ENCODE measurements at regions not wholly inside any gene's neighbourhood (a gene's known extent, or its start where the extent isn't known, plus 50 kb on each side); places are given as distances from the start of the nearest gene placed in this dataset.
"Not testable (repeated sequence)": the region's sequence is repeated elsewhere in the genome, so short reads cannot be mapped to it uniquely, and the experiment has no call there.

GRCh38 chr9:65426231-65426630, 141.2 kb upstream of the FOXD4L5 start:
- intact Hi-C loops (cut with DNase I; ENCODE audit: low total_unique reads), result no loop called here
- Histone ChIP-seq H3K36me3 (no peaks in the 10 kb centered on the region), H3K4me1 (no peaks in the 10 kb centered on the region), H3K27ac (no peak overlapping the region), H3K27me3 (no peaks in the 10 kb centered on the region), H3K9me3 (peaks cover 0 to 5% of the 10 kb centered on the region in 2 donors), H3K4me3 (no peak overlapping the region)
- DNase-seq, result no peak
- TF ChIP-seq POLR2A (IDR thresholded peaks at IDR 0.05), result no peak
- no peak for TF ChIP-seq EP300 (IDR thresholded peaks at IDR 0.05; ENCODE audit: low read depth)
- no peak for TF ChIP-seq POLR2AphosphoS5 (IDR thresholded peaks at IDR 0.05)
- TF ChIP-seq CTCF (IDR thresholded peaks at IDR 0.05), result no peak
- WGBS, 2 donors (ENCODE audit: low coverage in 1 of 2), result 94% methylated on average over 6 of the region's 8 CpGs; no CpG with 5 or more reads in 1 of the 2 donors
- in situ Hi-C loops (cut with MboI; ENCODE audit: low pct_ligation_motif_present in 1 of 4, low pct_unique_long_range_greater_than_20kb in 1 of 4, low sequenced_read_pairs in 3 of 4), result no loop called here

GRCh38 chr9:65425183-65425582, 140.2 kb upstream of the FOXD4L5 start:
- in situ Hi-C loops (cut with MboI; ENCODE audit: low pct_ligation_motif_present in 1 of 4, low pct_unique_long_range_greater_than_20kb in 1 of 4, low sequenced_read_pairs in 3 of 4); H3K4me1 ChIP-seq; H3K27me3 ChIP-seq; H3K36me3 ChIP-seq; DNase-seq; H3K9me3 ChIP-seq; H3K4me3 ChIP-seq; H3K27ac ChIP-seq; intact Hi-C loops (cut with DNase I; ENCODE audit: low total_unique reads): not testable (repeated sequence)
- WGBS, 2 donors (ENCODE audit: low coverage in 1 of 2), result 58 to 61% methylated on average over 5 of the region's 5 CpGs

GRCh38 chr9:65424437-65424984, 139.5 kb upstream of the FOXD4L5 start:
- H3K4me3 ChIP-seq; H3K9me3 ChIP-seq; H3K27me3 ChIP-seq; in situ Hi-C loops (cut with MboI; ENCODE audit: low pct_ligation_motif_present in 1 of 4, low pct_unique_long_range_greater_than_20kb in 1 of 4, low sequenced_read_pairs in 3 of 4); H3K4me1 ChIP-seq; H3K36me3 ChIP-seq; DNase-seq; H3K27ac ChIP-seq; intact Hi-C loops (cut with DNase I; ENCODE audit: low total_unique reads): not testable (repeated sequence)
- 68 to 89% methylated on average over 3 to 7 of the region's 8 CpGs for WGBS, 2 donors (ENCODE audit: low coverage in 1 of 2)

- H3K9me3 ChIP-seq; H3K4me1 ChIP-seq; in situ Hi-C loops (cut with MboI; ENCODE audit: low pct_ligation_motif_present in 1 of 4, low pct_unique_long_range_greater_than_20kb in 1 of 4, low sequenced_read_pairs in 3 of 4); H3K4me3 ChIP-seq; H3K27ac ChIP-seq; H3K27me3 ChIP-seq; H3K36me3 ChIP-seq; DNase-seq; intact Hi-C loops (cut with DNase I; ENCODE audit: low total_unique reads): not testable (repeated sequence)
- WGBS, 2 donors (ENCODE audit: low coverage in 1 of 2), result 84 to 86% methylated on average over 4 to 18 of the region's 18 CpGs
Measured at GRCh38 chr9:65423691-65424436, 138.9 kb upstream of the FOXD4L5 start.

GRCh38 chr9:65422966-65423690, 138.1 kb upstream of the FOXD4L5 start:
- DNase-seq; intact Hi-C loops (cut with DNase I; ENCODE audit: low total_unique reads); in situ Hi-C loops (cut with MboI; ENCODE audit: low pct_ligation_motif_present in 1 of 4, low pct_unique_long_range_greater_than_20kb in 1 of 4, low sequenced_read_pairs in 3 of 4); H3K4me3 ChIP-seq; H3K9me3 ChIP-seq; H3K27me3 ChIP-seq; H3K36me3 ChIP-seq; H3K27ac ChIP-seq; H3K4me1 ChIP-seq: not testable (repeated sequence)
- 79 to 100% methylated on average over 1 to 12 of the region's 13 CpGs for WGBS, 2 donors (ENCODE audit: low coverage in 1 of 2)

GRCh38 chr9:65421486-65421885, 136.5 kb upstream of the FOXD4L5 start:
- H3K27ac ChIP-seq; H3K27me3 ChIP-seq; in situ Hi-C loops (cut with MboI; ENCODE audit: low pct_ligation_motif_present in 1 of 4, low pct_unique_long_range_greater_than_20kb in 1 of 4, low sequenced_read_pairs in 3 of 4); DNase-seq; H3K9me3 ChIP-seq; H3K36me3 ChIP-seq; intact Hi-C loops (cut with DNase I; ENCODE audit: low total_unique reads); H3K4me1 ChIP-seq; H3K4me3 ChIP-seq: not testable (repeated sequence)
- WGBS, 2 donors (ENCODE audit: low coverage in 1 of 2), result 70 to 72% methylated on average over 2 of the region's 2 CpGs
